Erythroblast (primary cell): ENCODE measurements at regions not wholly inside any gene's neighbourhood (a gene's known extent, or its start where the extent isn't known, plus 50 kb on each side); places are given as distances from the start of the nearest gene placed in this dataset.

Experiments
- DNase-seq, 2 experiments: peaks; one replicate each; lab custom pipeline; 2025; lab: John Stamatoyannopoulos, UW
- GATA1 ChIP-seq: IDR thresholded peaks from 2 replicates; pipeline ENCODE4 v1.6.1; 2011; ENCODE audit warnings: low read depth, mild to moderate bottlenecking, control low read depth, low read length, moderate library complexity
- POLR2A ChIP-seq: IDR thresholded peaks from 2 replicates; pipeline ENCODE4 v1.6.1; 2011; ENCODE audit warnings: mild to moderate bottlenecking, low read length

DNA sequence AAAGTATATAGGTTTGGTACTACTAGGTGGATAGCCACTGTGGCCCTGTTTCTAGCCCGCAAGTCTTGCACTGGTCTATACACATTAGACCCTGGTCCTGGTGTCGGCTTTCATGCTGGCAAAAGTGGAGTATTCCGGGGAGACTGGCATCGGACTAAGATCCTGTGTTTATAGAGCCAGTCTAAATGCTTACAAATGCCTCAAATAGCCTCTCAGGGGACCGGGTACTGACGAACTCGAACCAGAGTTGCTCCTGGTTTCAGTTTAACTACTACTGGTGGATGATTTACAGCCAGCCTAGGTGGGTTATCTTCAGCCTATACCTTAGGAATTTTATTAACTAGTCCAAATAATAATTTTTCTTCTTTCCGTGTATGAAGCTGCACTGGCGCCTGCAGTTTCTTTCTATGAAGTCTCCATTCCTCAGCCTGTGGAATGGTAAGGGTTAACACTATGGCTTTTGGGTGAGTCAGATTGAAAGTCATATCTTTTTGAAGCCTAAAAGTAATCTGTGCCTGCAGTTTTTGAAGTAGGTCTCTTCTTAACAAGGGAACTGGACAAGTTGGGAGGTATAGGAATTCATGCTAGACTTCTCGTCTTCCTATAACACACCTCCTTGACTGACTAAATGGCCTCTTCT is 51.3 kb downstream of the OR10H4 start:
- no peak for DNase-seq
- TF ChIP-seq GATA1 = no peak
- no peak for TF ChIP-seq POLR2A

DNA sequence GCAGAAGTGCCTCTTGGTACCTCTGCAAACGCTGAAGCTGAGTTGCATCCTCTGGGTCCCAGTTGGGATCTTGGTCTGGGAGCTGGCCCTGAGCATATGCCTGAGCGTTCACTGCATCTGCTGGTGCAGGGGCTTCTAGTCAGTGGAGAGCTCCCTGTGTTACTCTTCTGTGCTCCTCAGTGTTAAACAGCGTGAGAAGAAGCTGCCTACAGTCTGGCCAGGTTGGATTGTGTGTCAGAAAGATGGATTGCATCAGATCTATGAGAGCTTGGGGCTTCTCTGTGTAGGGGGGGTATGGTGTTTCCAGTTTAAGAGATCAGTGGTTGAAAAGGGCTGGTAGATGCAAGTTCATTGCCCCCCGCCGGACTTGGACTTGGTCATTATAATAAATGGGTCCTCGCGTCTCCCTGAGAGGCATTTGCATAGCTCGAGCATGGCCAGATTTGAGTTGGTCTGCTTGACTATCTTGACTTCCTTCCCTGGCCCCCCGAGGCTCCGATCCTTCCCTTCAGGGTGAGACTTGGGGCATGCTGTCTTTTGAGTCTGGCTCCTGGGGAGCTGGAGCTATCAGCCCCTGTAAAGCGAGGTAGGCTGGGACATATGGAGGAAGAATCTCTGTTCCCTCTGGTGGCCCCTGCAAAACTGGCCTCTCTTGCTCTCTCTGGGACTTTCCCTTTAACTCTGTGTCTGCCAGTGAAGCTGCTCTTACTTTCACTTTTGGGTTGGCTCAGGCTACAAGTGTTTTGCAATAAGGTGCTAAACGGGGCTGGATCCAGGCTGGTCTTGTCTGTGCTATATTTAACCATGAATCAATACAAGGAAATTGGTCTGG is 52.9 kb downstream of the OR10H4 start:
- TF ChIP-seq POLR2A (no peak), GATA1 (no peak)
- no peak for DNase-seq

DNA sequence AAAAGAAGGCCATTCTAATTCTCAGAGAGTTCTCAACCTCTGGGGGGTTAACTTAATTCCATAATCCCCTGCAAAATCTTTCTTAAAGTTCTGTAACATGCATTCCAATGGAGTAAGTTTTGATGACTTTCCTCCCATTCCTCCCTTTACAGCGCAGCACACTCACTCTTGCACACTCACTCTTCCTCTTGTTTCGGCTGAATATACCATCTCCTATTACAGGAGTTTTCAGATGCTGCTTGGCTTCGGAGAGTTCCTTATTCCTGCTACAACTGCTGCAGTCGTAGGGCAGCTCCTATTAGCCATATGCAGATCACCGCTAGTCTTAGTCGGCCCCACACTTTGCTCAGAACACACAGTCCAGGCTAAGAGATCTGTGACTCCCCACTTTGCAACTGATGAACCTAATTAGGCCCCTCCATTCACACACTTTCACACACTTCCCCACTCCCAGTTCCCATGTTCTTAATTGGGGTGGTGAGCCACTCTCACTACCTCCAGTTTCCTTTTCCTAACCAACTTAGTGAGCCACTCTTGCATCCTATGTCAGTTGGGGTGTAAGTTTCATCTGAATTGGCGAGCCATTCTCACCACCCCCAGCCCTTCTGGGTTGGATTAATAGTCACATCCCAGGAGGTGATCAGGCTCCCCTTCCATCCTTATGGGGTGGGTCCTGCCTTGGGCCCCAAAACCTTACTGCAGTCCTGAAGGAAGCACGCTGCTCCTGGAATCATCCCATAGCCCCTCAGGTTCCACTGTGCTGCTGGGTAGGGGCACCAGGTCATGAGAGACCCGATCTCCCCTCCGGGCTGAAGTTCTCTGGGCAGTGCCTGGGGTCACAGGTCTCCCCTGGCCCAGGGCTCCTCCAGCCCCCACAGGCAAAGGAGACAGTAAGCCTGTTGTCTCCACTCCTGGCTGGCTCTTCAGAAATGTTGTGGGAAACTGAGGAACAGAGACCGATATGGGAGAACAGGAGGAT is 53.9 kb downstream of the OR10H4 start:
- TF ChIP-seq GATA1 = no peak
- TF ChIP-seq POLR2A = no peak
- no peak for DNase-seq

DNA sequence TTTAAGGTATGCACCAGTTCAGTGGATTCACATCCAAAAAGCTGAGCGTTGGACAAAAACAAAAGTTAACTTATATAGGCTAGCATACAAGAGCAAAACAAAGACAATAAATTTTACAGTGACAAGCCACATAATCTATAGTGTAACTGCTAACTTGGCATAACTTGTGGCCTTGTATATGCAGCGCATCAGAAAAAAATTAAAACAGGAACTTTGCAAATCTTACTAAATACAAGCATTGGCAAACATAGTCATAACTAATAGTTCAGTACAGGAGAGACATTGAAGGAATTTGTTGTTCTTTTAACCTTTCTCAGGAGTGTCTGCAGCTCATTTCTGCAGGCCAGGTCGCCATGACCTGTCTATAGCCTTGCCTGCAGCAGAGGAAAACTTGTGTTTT is 54.6 kb downstream of the OR10H4 start:
- DNase-seq = no peak
- TF ChIP-seq POLR2A = no peak
- no peak for TF ChIP-seq GATA1

DNA sequence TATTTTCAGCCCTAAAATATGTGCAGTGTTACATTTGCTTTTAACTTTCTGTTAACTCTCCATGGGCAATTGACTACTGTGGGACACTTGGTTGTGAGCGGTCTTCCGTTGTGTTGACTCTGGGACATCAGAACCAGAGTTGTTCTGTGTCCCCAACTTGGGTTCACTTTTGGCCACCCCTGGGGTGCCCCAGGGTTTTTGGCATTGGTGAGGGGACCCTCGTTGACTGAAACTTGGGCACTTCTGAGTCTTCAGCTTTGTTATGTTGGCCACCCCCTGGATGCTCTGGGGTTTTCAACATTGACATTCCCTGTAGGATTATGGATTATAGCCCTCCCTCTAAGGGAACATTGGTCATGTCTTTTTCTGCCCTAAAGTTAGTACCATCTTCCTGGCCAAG is 57.1 kb downstream of the OR10H4 start:
- TF ChIP-seq POLR2A (no peak), GATA1 (no peak)
- DNase-seq = no peak

DNA sequence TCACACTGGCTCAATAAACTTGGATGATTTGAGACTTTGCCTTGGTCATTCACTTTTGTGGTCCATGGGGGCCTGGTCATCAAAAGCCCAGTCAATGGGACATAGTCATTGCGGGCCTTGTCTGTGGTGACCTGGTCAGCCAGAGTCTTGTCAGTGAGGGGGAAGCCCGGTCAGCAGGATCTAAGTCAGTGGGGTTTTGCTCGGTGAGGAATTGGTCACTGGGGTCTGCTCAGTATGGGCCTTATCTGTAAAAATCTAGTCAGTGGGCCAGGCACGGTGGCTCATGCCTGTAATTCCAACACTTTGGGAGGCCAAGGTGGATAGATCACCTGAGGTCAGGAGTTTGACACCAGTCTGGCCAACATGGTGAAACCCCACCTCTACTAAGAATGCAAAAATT is 63.7 kb upstream of the TPM4 start:
- DNase-seq = no peak
- TF ChIP-seq GATA1 (no peak), POLR2A (no peak)

DNA sequence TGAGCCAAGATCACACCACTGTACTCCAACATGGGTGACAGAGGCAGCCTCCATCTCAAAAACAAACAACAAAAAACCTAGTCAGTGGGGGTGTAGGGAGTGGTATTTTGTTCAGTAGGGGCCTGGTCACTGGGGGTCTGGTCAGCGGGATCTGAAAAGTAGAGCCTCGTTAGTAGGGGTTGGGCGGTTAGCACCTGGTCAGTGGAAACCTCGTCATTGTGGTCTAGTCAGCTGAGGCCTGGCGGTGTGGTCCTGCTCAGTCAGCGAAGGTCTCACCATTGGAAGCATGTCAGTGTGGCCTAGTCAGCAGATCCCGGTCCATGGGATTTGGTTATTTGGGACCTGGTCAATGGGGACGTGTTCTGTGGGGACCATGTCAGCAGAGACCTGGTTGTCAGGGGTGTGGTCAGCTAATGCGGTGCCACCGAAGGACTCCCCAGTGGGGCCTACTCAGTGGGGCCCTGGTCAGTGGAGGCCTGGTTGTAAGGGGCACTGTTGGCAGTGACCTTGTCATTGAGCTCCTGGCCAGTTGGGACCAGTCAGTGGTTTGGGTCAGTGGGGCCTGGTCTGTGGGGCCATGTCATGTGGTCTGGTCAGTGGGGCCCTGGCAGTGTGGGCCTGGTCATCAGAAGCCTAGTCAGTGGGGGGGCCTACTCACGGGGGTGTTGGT is 63.0 kb upstream of the TPM4 start:
- DNase-seq = no peak
- TF ChIP-seq POLR2A (no peak), GATA1 (no peak)

DNA sequence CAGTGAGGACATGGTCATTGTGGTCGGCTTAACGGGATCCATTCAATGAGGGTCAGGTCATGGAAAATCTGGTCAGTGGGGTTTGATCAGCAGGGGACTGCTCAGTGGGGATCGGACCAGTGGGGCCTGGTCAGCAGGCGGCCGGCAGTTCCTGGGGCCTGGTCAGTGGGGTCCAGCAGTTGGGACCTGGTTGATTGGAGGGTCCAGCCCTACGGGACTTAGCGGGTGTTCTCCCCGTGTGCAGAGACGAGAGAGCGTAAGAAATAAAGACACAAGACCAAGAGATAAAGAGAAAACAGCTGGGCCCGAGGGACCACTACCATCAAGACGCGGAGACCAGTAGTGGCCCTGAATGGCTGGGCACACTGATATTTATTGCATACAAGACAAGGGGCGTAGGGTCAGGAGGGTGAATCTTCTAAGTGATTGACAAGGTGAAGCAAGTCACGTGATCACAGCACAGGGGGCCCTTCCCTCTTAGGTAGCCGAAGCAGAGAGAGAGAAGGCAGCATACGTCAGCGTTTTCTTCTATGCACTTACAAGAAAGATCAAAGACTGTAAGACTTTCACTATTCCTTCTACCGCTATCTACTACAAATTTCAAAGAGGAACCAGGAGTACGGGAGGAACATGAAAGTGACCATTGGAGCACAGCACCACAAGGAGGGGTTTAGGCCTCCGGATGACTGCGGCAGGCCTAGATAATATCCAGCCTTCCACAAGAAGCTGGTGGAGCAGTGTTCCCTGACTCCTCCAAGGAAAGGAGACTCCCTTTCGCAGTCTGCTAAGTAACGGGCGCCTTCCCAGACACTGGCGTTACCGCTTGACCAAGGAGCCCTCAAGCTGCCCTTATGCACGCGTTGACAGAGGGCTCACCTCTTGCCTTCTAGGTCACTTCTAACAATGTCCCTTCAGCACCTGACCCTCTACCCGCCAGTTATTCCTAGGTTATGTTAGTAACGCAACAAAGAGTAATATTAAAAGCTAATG is 62.1 kb upstream of the TPM4 start:
- TF ChIP-seq GATA1 = no peak
- TF ChIP-seq POLR2A = no peak
- no peak for DNase-seq

DNA sequence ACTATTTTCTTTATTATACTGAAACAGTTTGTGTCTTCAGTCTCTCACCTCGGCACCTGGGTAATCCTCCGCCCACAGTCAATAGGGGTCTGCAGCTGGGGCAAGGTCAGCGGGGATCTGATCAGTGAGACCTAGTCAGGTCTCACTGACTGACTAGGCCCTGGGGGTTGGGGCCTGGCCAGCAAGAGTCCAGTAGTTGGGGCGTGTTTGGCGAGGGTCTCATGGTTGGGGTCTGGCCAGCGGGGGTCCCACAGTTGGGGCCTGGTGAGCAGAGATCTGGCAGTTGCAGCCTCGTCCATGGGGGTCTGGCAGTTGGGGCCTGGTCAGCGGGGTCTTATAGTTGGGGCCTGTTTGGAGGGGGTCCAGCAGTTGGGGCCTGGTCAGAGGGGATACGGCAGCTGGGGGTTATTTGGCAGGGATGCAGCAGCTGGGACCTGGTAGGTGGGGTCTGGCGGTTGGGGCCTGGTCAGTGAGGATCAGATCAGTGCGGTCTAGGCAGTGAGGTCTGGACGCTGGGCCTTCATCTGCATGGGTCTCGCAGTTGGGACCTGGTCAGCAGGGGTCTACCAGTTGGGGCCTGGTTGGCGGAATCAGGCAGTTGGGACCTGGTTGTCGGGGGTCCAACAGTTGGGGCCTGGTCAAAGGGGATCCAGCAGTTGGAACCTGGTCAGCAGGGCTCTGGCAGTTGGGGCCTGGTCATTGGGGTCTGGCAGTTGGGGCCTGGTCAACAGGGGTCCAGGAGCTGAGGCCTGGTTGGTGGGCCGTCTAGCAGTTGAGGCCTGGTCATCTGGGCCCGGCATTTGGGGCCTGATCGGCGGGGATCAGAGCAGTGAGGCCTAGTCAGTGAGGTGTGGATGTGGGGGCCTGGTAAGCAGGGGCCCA is 61.1 kb upstream of the TPM4 start:
- no peak for TF ChIP-seq POLR2A
- TF ChIP-seq GATA1 = no peak

DNA sequence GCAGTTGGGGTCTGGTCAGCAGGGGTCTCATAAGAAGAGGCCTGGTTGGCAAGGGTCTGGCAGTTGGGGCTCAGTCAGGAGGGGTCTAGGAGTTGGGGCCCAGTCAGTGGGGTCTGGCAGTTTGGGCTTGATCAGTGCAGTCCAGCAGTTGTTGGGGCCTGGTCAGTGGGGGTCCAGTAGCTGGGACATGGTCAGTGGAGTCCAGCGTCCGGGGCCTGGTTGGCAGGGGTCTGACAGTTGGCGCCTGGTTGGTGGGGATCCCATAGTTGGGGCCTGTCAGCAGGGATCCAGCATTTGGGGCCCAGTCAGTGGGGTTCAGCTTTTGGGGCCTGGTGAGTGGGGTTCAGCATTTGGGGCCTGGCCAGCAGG is 60.5 kb upstream of the TPM4 start:
- no peak for TF ChIP-seq GATA1
- TF ChIP-seq POLR2A = no peak
- no peak for DNase-seq

More for the DNA sequence above, 61.1 kb upstream of the TPM4 start:
- no peak for DNase-seq
